Lung (tissue), 11 donors: ENCODE measurements at regions not wholly inside any gene's neighbourhood (a gene's known extent, or its start where the extent isn't known, plus 50 kb on each side); places are given as distances from the start of the nearest gene placed in this dataset.

Experiments
- ATAC-seq: fragments of 200-7000 bp; cut with Tn5 transposase; one replicate; pipeline ENCODE4 v1.9.1; 2020; ENCODE audit warnings: moderate number of reproducible peaks; ENCODE audit not compliant: insufficient read depth, low FRiP score
- DNase-seq, 3 donors: peaks; one replicate each; pipeline ENCODE4 v3.0.0-alpha.2; 2013 to 2017
- H3K27ac ChIP-seq, 2 donors: one replicate each; pipeline ENCODE4 v1.5.1; 2013; ENCODE audit warnings: mild to moderate bottlenecking in 2 of 2, moderate library complexity in 2 of 2, control low read depth in 1 of 2, inconsistent platforms in 1 of 2, low read depth in 1 of 2, low read length in 1 of 2
- H3K27me3 ChIP-seq, 3 donors: one replicate each; pipeline ENCODE4 v1.5.1; 2013; ENCODE audit warnings: low read length in 2 of 3; ENCODE audit not compliant: control insufficient read depth in 3 of 3, insufficient read depth in 3 of 3
- H3K36me3 ChIP-seq, 4 donors: one replicate each; pipeline ENCODE4 v1.5.1; 2013; ENCODE audit warnings: low read length in 4 of 4, mild to moderate bottlenecking in 1 of 4, moderate library complexity in 1 of 4; ENCODE audit not compliant: control insufficient read depth in 4 of 4, insufficient read depth in 4 of 4
- H3K4me1 ChIP-seq, 5 donors: one replicate each; pipeline ENCODE4 v1.5.1; 2013; ENCODE audit warnings: low read length in 5 of 5, mild to moderate bottlenecking in 2 of 5, moderate library complexity in 1 of 5; ENCODE audit not compliant: control insufficient read depth in 5 of 5, insufficient read depth in 5 of 5
- H3K4me3 ChIP-seq: one replicate; pipeline ENCODE4 v1.5.1; 2013; ENCODE audit warnings: mild to moderate bottlenecking, control low read depth, moderate library complexity
- H3K9ac ChIP-seq, 2 donors: one replicate each; pipeline ENCODE4 v1.5.1; 2013; ENCODE audit warnings: low read length in 2 of 2, control low read depth in 1 of 2; ENCODE audit not compliant: insufficient read depth in 1 of 2
- H3K9me3 ChIP-seq, 4 donors: one replicate each; pipeline ENCODE4 v1.5.1; 2013; ENCODE audit warnings: low read length in 3 of 4, mild to moderate bottlenecking in 1 of 4, moderate library complexity in 1 of 4; ENCODE audit not compliant: control insufficient read depth in 4 of 4, insufficient read depth in 3 of 4
- WGBS, 2 donors: extraction: QIAGEN DNeasy Blood & Tissue Kit; methylation state at CpG; one replicate each; pipeline ENCODE4 v1.1.7; 2013; 5-methylcytosine and 5-hydroxymethylcytosine counted together
- TF ChIP-seq, protein P1 (sequence below): IDR thresholded peaks from 2 replicates; pipeline ENCODE4 v1.5.1; 2012; ENCODE audit warnings: mild to moderate bottlenecking; ENCODE audit errors: control extremely low read depth, extremely low read depth
- donor health status: control.
- donor health status: control.
- donor health status: Bipolar disorder and iron deficiency.
- donor health status: healthy.
- donor health status: DM: yes; HTN: yes; CAD: no.

DNA sequence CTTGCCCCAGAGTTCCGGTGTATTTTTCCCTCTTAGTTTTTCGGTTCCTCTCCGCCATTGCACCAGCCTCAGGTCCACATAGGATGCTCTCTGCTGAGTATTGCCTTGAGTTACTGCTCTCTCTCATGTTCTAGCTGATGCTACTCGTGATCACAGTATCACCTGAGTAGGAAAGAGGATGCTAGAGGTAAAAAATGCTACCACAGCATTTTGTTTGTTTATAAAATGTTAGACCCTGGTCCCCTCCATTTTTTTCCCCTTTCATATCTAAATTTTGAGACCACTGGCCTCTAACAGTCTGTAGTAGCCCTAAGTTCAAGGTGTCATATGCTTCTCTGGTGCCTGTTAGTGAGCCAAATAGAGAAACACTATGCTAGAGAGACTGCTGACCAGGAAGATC is 175.5 kb downstream of the OR2B2 start:
- no peak for ATAC-seq
- Histone ChIP-seq H3K9me3 (no peaks in the 10 kb centered on the region), H3K4me3 (no peak overlapping the region), H3K9ac (no peak overlapping the region), H3K36me3 (no peaks in the 10 kb centered on the region), H3K4me1 (no peaks in the 10 kb centered on the region), H3K27ac (no peak overlapping the region), H3K27me3 (no peaks in the 10 kb centered on the region)
- DNase-seq: no peak
- TF ChIP-seq, protein P1, sequence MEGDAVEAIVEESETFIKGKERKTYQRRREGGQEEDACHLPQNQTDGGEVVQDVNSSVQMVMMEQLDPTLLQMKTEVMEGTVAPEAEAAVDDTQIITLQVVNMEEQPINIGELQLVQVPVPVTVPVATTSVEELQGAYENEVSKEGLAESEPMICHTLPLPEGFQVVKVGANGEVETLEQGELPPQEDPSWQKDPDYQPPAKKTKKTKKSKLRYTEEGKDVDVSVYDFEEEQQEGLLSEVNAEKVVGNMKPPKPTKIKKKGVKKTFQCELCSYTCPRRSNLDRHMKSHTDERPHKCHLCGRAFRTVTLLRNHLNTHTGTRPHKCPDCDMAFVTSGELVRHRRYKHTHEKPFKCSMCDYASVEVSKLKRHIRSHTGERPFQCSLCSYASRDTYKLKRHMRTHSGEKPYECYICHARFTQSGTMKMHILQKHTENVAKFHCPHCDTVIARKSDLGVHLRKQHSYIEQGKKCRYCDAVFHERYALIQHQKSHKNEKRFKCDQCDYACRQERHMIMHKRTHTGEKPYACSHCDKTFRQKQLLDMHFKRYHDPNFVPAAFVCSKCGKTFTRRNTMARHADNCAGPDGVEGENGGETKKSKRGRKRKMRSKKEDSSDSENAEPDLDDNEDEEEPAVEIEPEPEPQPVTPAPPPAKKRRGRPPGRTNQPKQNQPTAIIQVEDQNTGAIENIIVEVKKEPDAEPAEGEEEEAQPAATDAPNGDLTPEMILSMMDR: no peak
- WGBS, 2 donors: 93 to 97% methylated on average over 4 of the region's 4 CpGs

DNA sequence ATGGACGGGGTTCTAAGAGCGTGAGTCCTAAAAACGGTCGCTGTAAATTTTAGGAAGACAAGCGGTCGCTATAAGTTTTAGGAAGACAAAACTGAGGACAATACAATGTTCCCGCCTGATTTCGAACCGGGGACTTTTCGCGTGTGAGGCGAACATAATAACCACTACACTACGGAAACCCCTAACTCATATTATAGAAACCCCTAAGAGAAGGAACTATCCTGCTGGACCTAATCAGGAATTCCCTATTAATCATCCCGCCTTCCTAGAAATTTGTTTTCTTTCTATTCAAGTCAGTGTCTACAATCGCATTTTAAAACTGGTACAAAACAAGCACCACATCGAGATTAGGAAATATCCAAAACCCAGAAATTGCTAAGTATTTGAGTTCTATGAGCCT is 183.8 kb downstream of the OR2B2 start:
- ATAC-seq (no peak), DNase-seq (no peak)
- peaks cover 0 to 4% (median 0%) of the 10 kb centered on the region in 3 donors for H3K27me3 ChIP-seq
- no peaks in the 10 kb centered on the region for H3K36me3 ChIP-seq
- TF ChIP-seq, protein P1: no peak
- H3K9me3 ChIP-seq: no peaks in the 10 kb centered on the region
- no peak overlapping the region for H3K27ac ChIP-seq
- no peaks in the 10 kb centered on the region for H3K4me1 ChIP-seq
- WGBS, 2 donors: 79 to 83% methylated on average over 16 of the region's 16 CpGs
- no peak overlapping the region for H3K4me3 ChIP-seq
- H3K9ac ChIP-seq: no peak overlapping the region

DNA sequence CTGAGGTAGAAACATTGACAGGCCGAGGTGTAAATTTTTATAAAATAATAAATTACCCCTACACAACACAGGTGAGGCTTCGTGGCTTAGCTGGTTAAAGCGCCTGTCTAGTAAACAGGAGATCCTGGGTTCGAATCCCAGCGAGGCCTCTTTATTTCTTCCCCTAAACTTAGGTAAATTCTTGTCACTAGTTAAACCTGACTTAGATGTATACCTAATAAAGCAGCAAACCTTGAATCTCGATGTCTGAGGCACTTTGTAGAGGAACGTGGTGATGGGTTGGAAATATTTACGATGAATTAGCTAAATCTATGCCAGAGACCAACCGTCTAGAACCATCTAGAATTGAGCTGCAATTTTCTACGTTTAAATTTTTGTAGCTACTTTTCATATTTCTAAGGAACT is 185.6 kb downstream of the OR2B2 start:
- Histone ChIP-seq H3K9me3 (no peaks in the 10 kb centered on the region), H3K4me3 (no peak overlapping the region), H3K9ac (no peak overlapping the region), H3K27ac (no peak overlapping the region), H3K4me1 (no peaks in the 10 kb centered on the region), H3K36me3 (no peaks in the 10 kb centered on the region), H3K27me3 (peaks cover 0 to 13% (median 5%) of the 10 kb centered on the region in 3 donors)
- TF ChIP-seq, protein P1: no peak
- no peak for ATAC-seq
- DNase-seq: no peak
- WGBS, 2 donors: 64 to 65% methylated on average over 10 of the region's 10 CpGs
